GM12875 (cell line): ENCODE measurements at regions not wholly inside any gene's neighbourhood (a gene's known extent, or its start where the extent isn't known, plus 50 kb on each side); places are given as distances from the start of the nearest gene placed in this dataset.
"Not testable (repeated sequence)": the region's sequence is repeated elsewhere in the genome, so short reads cannot be mapped to it uniquely, and the experiment has no call there.

ENCODE experiments used
- H3K4me3 ChIP-seq: one replicate; pipeline ENCODE4 v1.5.1; 2011; ENCODE audit warnings: low read depth, low read length, control low read depth
- CTCF ChIP-seq: IDR thresholded peaks from 2 replicates; pipeline ENCODE4 v1.5.1; 2011; ENCODE audit warnings: low read depth, mild to moderate bottlenecking, control low read depth, inconsistent platforms, low read length, moderate library complexity, borderline replicate concordance; ENCODE audit not compliant: insufficient read depth

DNA sequence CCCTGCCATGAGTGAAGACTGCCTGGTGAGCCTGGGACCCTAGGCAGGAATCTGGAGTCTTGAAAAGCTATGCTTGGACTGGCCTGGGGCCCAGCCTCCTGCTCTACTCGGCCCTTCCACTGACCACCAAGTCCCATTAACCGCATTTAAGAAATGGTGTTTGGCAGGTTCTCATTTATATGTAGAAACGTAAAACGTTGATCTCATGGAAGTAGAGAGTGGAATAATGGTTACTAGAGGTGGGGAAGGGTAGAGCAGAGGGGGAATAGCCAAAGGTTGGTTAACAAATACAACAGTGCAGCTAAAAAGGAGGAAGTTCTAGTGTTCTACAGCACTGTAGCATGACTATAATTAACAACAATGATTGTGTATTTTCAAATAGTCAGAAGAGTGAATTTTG lies 72.9 kb upstream of the EED start:
- no peak overlapping the region for H3K4me3 ChIP-seq
- TF ChIP-seq CTCF: no peak

DNA sequence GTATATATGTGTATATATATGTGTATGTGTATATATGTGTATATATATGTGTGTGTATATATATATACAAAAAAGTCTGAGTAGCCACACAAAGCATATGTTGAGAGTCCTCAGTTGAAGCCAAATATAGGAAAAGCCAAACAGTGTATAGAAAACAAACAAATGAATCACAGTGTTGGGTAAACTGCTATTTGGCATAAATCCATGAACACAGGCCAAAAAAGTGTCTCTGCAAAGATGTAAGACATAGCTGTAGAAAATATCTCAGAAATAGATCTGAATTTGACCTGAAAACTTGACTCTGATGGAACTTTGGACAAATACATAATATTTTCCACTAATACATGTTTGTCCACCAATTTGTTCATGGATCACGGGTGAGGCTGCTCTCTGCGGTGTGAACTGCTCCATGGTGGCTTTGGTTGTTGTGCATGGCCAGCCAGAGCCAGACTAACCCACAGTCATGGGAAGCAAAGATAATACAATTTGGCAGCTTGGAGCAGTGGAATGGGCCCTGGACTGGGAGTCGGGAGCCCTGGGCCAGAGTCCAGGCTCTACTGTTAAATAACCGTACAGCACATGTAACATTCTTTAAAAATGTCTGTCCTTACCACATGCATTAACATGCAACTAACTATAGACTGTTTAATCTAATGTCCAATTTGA lies 76.9 kb upstream of the EED start:
- no peak overlapping the region for H3K4me3 ChIP-seq
- TF ChIP-seq CTCF: no peak

- H3K4me3 ChIP-seq: not testable (repeated sequence)
Measured at GRCh38 chr11:86166287-86166686, 78.3 kb upstream of the EED start.

- TF ChIP-seq CTCF: no peak
- H3K4me3 ChIP-seq: no peak overlapping the region
Measured at GRCh38 chr11:86164106-86164505, 80.4 kb upstream of the EED start.

- not testable (repeated sequence) for H3K4me3 ChIP-seq
Measured at GRCh38 chr11:86163221-86163876, 81.2 kb upstream of the EED start.

GRCh38 chr11:86162239-86162638 lies 82.3 kb upstream of the EED start:
- H3K4me3 ChIP-seq: no peak overlapping the region
- TF ChIP-seq CTCF: no peak

DNA sequence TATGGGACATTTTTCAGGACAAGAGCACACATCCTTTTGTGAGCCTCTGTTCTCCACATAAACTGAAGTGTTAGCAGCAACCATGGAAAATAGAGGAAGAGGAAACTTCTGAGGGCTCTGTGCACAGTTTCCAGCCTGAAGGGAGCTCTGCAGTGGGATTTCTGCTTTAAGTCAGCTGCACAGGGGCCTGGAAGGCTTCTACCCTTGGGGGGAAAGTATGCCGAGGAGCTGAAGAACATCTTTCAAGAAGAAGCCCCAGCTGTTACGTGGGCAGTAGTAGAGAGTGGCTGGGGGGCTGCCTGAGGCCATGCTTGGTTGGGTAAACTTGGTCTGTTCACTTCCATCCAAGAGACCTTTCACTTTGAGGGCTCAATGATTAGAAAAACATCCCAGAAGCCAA lies 82.7 kb upstream of the EED start:
- H3K4me3 ChIP-seq: no peak overlapping the region
- no peak for TF ChIP-seq CTCF

DNA sequence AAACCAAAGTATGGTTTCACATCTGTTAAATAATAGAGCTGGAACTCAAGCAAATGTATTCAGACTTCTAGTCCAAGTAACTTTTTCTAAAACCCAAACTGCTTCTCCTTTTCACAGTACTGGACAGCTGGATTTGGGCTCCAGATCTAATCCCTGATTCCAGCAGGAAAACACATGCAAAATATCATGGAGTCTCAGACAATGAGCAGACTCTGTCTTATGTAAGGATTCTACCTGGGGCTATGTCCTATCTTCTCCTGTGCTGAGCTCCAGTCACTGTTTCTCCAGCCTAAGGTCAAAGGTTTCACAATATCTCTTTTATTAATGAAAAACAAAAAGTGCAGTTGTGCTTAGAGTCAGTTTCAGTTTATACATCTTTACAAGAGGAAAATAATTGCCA lies 83.2 kb upstream of the EED start:
- H3K4me3 ChIP-seq: no peak overlapping the region
- no peak for TF ChIP-seq CTCF
